GM13977 (cell line): ENCODE measurements at regions not wholly inside any gene's neighbourhood (a gene's known extent, or its start where the extent isn't known, plus 50 kb on each side); places are given as distances from the start of the nearest gene placed in this dataset.

Source experiments
- DNase-seq: peaks from one replicate; pipeline ENCODE4 v3.0.0; 2012; ENCODE audit warnings: low spot score
- CTCF ChIP-seq: IDR thresholded peaks from 2 replicates; pipeline ENCODE4 v1.5.1; 2012; ENCODE audit warnings: mild to moderate bottlenecking, control low read depth; ENCODE audit not compliant: insufficient read depth; ENCODE audit errors: extremely low read depth, missing control alignments
- in situ Hi-C: fragments of 300-500 bp; cut with MboI; formaldehyde crosslinking; loops from one replicate; pipeline ENCODE4 v1.12.0; 2022; ENCODE audit warnings: low sequenced_read_pairs, low pct_unique_long_range_greater_than_20kb, mixed read lengths, inconsistent platforms; ENCODE audit not compliant: unreplicated experiment

- in situ Hi-C loops = no loop called here
- no peak for TF ChIP-seq CTCF
- no peak for DNase-seq
Observed at GRCh38 chr17:71011391-71011790, 842.1 kb downstream of the KCNJ2 start.

DNA sequence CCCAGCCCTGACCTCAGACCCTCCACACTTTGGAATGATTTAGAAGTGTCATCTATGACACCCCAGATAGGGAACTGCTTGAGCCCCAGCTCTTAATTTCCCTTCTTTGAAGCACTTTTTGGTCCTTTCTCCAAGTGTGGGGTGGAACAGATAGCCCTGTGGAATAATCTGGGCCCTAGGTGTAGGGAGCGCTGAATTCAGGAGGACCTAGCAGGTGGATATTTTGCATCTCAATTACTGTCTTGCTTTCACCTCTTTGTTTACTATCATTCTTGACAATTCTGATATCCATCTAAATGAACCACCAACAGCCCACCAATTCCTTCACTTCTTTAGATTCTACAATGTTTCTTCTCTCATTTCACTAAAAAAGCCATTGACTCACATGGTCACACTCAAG lies 850.4 kb downstream of the KCNJ2 start:
- TF ChIP-seq CTCF = no peak
- in situ Hi-C loops = no loop called here
- DNase-seq = no peak

GRCh38 chr17:71022758-71023157 lies 853.4 kb downstream of the KCNJ2 start:
- TF ChIP-seq CTCF = no peak
- no peak for DNase-seq
- in situ Hi-C loops = no loop called here

DNA sequence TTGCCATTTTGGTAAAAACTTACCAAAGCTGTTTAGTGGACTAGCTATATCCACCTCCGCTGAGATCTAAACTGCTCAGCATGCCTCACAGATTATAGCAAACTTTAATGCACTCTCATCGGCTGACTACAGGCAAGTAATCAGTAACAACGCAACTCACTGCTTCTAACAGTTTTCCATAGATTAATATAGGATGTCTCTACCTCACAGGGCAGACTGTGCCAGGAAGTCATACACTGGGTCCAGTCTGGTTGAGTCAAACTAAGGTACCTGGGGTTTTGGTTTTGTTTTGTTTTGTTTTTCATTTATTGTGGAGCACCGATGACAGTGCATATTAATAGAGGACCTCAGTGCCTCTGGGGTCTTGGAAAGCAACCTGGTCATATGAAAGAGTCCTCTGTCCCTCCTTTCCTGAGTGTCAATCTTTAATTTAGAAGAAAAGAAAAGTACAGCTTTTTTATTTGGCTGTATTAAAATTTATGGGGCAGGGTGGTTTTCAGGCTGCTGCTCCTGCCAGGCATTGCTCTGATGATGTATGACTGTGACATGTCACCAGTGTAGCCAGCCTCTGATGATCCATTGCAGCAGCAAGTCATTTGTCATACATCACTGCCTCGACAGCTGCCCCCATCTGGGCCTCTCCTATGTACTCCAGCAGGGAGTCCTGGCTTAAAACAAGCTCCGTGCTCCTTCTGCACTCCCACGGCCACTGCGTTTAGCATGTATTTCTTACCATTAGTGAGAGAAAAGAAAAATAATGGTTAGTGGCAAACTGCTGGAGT lies 854.1 kb downstream of the KCNJ2 start:
- no peak for DNase-seq

GRCh38 chr17:71024172-71024571 lies 854.8 kb downstream of the KCNJ2 start:
- no peak for TF ChIP-seq CTCF
- DNase-seq = no peak
- in situ Hi-C loops = no loop called here

More for the DNA sequence above, 854.1 kb downstream of the KCNJ2 start:
- no peak for TF ChIP-seq CTCF
- in situ Hi-C loops = no loop called here

- no peak for DNase-seq
- no peak for TF ChIP-seq CTCF
- in situ Hi-C loops = no loop called here
Observed at GRCh38 chr17:71024969-71025368, 855.6 kb downstream of the KCNJ2 start.
